ENCODE measurements at regions not wholly inside any gene's neighbourhood (a gene's known extent, or its start where the extent isn't known, plus 50 kb on each side); places are given as distances from the start of the nearest gene placed in this dataset.

DNA sequence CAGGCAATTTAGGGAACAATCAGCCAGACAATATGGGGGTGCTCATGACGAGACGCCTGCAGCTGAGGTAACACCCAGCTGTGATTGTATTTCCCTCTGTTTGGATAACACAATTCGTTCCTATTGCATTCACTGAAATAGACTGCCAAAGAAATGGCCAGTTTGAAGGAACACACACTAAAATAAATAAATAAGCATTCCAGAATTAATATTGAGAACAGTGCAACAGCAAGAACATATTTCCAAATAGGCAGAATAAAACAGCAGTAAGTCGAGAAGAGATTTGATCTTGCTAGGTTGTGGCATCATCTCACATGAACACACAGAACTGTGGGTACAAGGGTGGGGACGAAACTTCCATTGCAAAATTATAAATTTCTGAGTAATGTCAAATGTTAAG, 133.5 kb upstream of the FAM47B start:
- TF ChIP-seq EZH2phosphoT487 (IDR thresholded peaks at IDR 0.05; ENCODE audit: low read length), result no peak
- no peak for TF ChIP-seq EZH2 (optimal IDR thresholded peaks at IDR 0.05; ENCODE audit: low read depth, low read length)
- TF ChIP-seq, protein P1, sequence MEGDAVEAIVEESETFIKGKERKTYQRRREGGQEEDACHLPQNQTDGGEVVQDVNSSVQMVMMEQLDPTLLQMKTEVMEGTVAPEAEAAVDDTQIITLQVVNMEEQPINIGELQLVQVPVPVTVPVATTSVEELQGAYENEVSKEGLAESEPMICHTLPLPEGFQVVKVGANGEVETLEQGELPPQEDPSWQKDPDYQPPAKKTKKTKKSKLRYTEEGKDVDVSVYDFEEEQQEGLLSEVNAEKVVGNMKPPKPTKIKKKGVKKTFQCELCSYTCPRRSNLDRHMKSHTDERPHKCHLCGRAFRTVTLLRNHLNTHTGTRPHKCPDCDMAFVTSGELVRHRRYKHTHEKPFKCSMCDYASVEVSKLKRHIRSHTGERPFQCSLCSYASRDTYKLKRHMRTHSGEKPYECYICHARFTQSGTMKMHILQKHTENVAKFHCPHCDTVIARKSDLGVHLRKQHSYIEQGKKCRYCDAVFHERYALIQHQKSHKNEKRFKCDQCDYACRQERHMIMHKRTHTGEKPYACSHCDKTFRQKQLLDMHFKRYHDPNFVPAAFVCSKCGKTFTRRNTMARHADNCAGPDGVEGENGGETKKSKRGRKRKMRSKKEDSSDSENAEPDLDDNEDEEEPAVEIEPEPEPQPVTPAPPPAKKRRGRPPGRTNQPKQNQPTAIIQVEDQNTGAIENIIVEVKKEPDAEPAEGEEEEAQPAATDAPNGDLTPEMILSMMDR (IDR thresholded peaks at IDR 0.05; ENCODE audit: low read length), result no peak
- H3K79me2 ChIP-seq (ENCODE audit: low read length), result no peaks in the 10 kb centered on the region
- no peaks in the 10 kb centered on the region for H3K36me3 ChIP-seq (replicated peaks; ENCODE audit: insufficient read depth, low read length)
- no peaks in the 10 kb centered on the region for H4K20me1 ChIP-seq (ENCODE audit: insufficient read depth, low read length)
- no peaks in the 10 kb centered on the region for H3K9me3 ChIP-seq (replicated peaks; ENCODE audit: insufficient read depth, low read length)
- no peak overlapping the region for H3K9ac ChIP-seq (ENCODE audit: low read length)
- no peak overlapping the region for H3K4me3 ChIP-seq (ENCODE audit: low read length)
- no peak overlapping the region for H3K4me2 ChIP-seq (ENCODE audit: low read depth, low read length)
- no peaks in the 10 kb centered on the region for H3K4me1 ChIP-seq (ENCODE audit: low read length)
- H2AFZ ChIP-seq (ENCODE audit: low read length), result peak overlapping the region; percentile 53; the same call in 1 of the 2 replicates
- no peaks in the 10 kb centered on the region for H3K27me3 ChIP-seq (replicated peaks; ENCODE audit: insufficient read depth, low read length)
- no peak overlapping the region for H3K27ac ChIP-seq (ENCODE audit: low read length)
- no peaks in the 10 kb centered on the region for H3F3A ChIP-seq (ENCODE audit: insufficient read depth, low read length)
- DNase-seq, result no peak
- H3K9me2 ChIP-seq (replicated peaks; ENCODE audit: insufficient read depth, low read length), result no peaks in the 10 kb centered on the region

DNA sequence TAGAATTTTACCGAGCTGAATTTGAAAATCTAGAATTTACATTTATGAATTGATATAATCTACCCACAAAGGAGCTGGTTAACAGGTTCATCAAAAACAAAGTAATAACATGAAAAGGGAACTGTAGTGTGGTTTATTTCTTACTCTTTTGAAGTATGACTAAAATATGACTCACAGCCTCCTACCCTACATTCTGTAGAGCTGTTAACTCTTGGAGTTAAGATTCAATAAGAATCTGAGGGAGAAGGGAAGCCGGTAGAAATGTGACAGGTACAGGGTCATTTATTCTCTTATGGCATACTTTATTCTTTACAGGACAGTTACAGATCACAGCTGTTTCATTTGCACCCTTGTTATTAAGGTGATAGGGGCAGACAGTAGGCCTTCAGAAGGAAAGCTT, 132.2 kb upstream of the FAM47B start:
- no peaks in the 10 kb centered on the region for H3K36me3 ChIP-seq (replicated peaks; ENCODE audit: insufficient read depth, low read length)
- H3K9me2 ChIP-seq (replicated peaks; ENCODE audit: insufficient read depth, low read length), result no peaks in the 10 kb centered on the region
- no peak overlapping the region for H3K9ac ChIP-seq (ENCODE audit: low read length)
- no peak overlapping the region for H3K4me2 ChIP-seq (ENCODE audit: low read depth, low read length)
- no peaks in the 10 kb centered on the region for H4K20me1 ChIP-seq (ENCODE audit: insufficient read depth, low read length)
- H3K27ac ChIP-seq (ENCODE audit: low read length), result no peak overlapping the region
- H3F3A ChIP-seq (ENCODE audit: insufficient read depth, low read length), result no peaks in the 10 kb centered on the region
- no peak for DNase-seq
- H3K9me3 ChIP-seq (replicated peaks; ENCODE audit: insufficient read depth, low read length), result no peaks in the 10 kb centered on the region
- no peaks in the 10 kb centered on the region for H3K27me3 ChIP-seq (replicated peaks; ENCODE audit: insufficient read depth, low read length)
- no peak overlapping the region for H3K4me3 ChIP-seq (ENCODE audit: low read length)
- H3K79me2 ChIP-seq (ENCODE audit: low read length), result no peaks in the 10 kb centered on the region
- no peak overlapping the region for H2AFZ ChIP-seq (ENCODE audit: low read length)
- H3K4me1 ChIP-seq (ENCODE audit: low read length), result no peaks in the 10 kb centered on the region
- TF ChIP-seq EZH2phosphoT487 (IDR thresholded peaks at IDR 0.05; ENCODE audit: low read length) (no peak), EZH2 (optimal IDR thresholded peaks at IDR 0.05; ENCODE audit: low read depth, low read length) (no peak)
- TF ChIP-seq, protein P1 (IDR thresholded peaks at IDR 0.05; ENCODE audit: low read length), result no peak

DNA sequence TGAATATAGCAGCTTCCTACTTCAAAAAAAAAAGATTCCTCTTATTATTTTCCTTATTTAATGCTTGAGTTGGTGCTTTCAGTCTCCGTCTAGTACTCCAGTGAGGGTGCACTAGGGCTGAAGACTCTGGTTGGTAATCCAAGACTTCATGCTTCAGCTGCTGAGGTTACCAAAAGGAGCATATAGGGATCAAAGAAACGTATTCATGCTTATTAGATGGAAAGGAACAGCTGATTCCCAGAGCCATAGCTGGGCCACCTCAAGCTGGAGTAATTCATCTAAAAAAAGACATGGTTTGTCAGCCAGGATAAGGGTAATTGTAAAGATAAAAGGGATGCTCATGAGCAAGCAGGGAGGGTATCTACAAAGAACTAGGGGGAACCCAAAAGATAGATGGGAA, 131.7 kb upstream of the FAM47B start:
- H3K36me3 ChIP-seq (replicated peaks; ENCODE audit: insufficient read depth, low read length), result no peaks in the 10 kb centered on the region
- no peak overlapping the region for H3K9ac ChIP-seq (ENCODE audit: low read length)
- no peak for TF ChIP-seq EZH2phosphoT487 (IDR thresholded peaks at IDR 0.05; ENCODE audit: low read length)
- no peak for TF ChIP-seq EZH2 (optimal IDR thresholded peaks at IDR 0.05; ENCODE audit: low read depth, low read length)
- TF ChIP-seq, protein P1 (IDR thresholded peaks at IDR 0.05; ENCODE audit: low read length), result no peak
- H2AFZ ChIP-seq (ENCODE audit: low read length), result no peak overlapping the region
- DNase-seq, result no peak
- no peaks in the 10 kb centered on the region for H3K4me1 ChIP-seq (ENCODE audit: low read length)
- H4K20me1 ChIP-seq (ENCODE audit: insufficient read depth, low read length), result no peaks in the 10 kb centered on the region
- no peak overlapping the region for H3K4me2 ChIP-seq (ENCODE audit: low read depth, low read length)
- H3K9me2 ChIP-seq (replicated peaks; ENCODE audit: insufficient read depth, low read length), result no peaks in the 10 kb centered on the region
- H3K27me3 ChIP-seq (replicated peaks; ENCODE audit: insufficient read depth, low read length), result no peaks in the 10 kb centered on the region
- no peak overlapping the region for H3K4me3 ChIP-seq (ENCODE audit: low read length)
- H3K9me3 ChIP-seq (replicated peaks; ENCODE audit: insufficient read depth, low read length), result no peaks in the 10 kb centered on the region
- H3K79me2 ChIP-seq (ENCODE audit: low read length), result no peaks in the 10 kb centered on the region
- H3F3A ChIP-seq (ENCODE audit: insufficient read depth, low read length), result no peaks in the 10 kb centered on the region
- H3K27ac ChIP-seq (ENCODE audit: low read length), result no peak overlapping the region
